ENCODE measurements at regions not wholly inside any gene's neighbourhood (a gene's known extent, or its start where the extent isn't known, plus 50 kb on each side); places are given as distances from the start of the nearest gene placed in this dataset.
"Not testable (repeated sequence)": the region's sequence is repeated elsewhere in the genome, so short reads cannot be mapped to it uniquely, and the experiment has no call there.

DNA sequence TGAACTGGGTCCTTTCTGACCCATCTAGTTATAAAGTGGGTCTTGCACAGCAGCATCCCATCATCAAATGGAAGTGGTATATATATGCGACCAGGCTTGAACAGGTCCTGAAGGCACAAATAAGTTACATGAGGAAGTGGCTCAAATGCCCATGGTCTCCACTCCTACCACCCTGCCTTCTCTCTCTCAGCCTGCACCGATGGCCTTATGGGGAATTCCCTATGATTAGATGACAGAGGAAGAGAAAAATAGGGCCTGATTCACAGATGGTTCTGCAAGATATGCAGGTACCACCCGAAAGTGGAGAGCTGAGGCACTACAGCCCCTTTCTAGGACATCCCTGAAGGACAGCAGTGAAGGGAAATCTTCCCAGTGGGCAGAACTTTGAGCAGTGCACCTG, 1275.1 kb upstream of the CITED2 start:
- DNase-seq, result not testable (repeated sequence)

DNA sequence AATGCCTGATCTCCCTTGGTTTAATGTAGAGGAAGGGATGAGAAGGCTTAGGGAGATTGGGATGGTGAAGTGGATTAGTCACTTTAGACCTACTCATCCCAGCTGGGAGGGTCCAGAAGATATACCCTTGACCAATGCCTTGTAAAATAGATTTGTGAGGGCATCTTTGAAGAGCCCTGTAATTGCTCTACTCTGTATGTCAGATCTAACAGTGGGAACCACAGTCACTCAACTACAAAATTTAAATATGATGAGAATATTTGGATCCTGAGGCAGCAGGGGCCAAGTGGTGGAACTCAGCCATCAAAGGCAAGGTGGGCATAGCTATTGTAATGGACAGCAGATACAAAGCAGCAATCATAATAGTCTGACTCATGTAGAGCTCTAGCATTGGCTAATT, 1272.9 kb upstream of the CITED2 start:
- DNase-seq, result not testable (repeated sequence)

DNA sequence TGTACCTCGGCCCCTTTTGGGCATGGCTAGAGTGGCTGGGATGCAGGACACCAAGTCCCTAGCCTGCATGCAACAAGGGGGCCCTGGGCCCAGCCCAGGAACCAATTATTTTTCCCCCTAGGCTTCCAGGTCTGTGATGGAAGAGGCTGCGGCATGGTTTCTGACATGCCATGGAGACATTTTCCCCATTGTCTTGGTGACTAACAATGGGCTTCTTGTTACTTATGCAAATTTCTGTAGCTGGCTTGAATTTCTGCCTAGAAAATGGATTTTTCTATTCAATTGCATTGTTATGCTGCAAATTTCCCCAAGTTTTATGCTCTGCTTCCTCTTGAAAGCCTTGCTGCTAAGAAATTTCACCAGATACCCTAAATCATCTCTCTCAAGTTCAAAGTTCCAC, 1269.6 kb upstream of the CITED2 start:
- no peak for DNase-seq

DNA sequence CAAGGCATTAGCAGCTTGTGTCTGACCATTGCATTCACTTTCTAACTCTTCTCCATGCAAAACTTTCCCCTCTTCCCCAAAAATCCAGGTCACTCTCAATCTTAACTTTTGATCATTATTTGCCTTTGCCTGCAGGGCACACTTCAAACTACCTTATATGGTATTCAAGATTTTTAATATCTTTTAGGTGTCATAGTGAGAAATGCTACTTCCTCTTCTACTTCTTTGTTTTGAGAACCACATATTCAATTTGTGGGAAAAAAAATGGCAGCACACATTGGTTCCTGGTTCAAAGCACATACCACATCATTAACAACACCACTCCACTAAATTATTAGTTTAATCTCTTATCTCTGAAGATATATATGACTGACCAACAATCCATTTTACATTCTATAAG, 1267.0 kb upstream of the CITED2 start:
- no peak for DNase-seq

DNA sequence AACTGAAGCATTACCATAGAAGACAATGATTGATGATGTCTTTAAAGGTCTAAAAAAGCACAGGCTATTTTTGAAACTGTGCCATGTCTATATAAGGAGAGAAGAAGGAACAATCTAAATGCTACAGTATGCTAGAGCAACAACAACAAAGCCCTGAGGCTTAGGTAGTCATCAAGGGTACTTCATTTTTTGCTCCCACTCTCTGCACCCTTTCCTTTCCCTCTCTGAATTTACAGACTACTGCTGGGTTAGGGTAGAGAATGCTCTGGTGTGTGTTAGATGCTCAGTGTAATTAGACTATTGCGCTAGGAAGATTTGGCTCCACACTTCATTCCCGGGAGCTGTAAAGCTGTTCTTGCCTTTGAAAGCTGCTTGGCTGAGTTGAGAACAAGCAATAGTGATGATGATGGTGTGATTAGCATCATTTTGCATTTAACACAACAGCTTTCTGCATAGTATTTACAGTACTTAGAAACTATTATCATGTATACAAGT, 1262.5 kb upstream of the CITED2 start:
- DNase-seq, result peak; percentile 3

DNA sequence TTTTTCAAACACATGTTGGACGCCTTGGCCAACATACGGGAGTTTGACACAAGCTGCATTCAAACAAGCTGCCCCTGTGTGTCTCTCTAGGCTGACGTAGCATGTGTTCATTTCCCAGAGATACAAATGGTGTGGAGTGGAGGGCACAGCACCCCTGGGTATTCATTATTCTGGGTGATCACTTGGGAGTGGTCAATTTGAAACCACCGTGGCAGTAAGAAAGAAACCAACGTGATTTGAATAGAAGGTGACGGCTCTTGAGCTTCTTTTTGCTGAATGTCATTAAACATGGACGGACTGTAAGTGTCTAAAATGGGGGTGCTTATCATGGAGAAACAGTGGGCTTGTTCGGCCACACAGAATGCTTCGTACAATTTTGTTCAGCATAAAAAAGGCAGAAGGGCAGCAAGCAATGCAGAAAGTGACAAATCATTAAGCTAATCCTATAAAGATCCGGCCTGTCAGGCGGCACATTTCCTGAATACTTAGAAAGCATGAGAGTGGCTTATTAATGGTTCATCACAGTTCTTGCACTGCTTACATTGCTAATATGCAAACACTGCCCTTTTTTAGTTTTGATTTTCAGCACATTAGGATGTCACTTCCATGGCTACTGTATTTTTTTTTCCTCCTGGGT, 1261.9 kb upstream of the CITED2 start:
- DNase-seq, result peak; percentile 4

DNA sequence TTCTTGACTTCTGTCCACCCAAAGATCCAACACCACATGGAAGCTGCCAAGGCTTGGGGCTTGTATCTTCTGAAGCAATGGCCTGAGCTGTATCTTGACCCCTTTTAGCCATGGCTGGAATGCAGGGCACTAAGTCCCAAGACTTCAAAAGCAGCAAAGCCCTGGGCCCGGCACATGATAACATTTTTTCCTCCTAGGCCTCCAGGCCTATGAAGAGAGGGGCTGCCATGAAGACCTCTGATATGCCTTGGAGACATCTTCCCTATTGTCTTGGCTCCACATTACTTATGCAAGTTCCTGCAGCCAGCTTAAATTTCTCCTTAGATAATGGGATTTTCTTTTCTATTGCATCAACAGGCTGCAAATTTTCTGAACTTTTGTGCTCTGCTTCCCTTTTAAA, 1252.6 kb upstream of the CITED2 start:
- no peak for DNase-seq

DNA sequence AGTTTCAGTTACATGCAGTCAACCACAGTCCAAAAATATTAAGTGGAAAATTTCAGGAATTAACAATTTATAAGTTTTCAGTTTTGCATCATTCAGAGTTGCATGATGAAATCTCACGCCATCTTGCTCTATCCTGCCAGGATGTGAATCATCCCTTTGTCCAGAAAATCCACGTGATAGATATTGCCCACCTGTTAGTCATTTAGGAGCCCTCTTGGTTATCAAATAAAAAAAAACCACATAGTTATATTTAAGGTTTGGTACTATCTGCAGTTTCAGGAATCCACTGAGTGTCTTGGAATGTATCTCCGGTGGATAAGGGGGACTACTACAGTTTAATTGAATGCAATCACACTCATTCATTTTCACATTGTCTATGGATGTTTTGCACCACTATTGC, 1249.0 kb upstream of the CITED2 start:
- DNase-seq, result no peak

DNA sequence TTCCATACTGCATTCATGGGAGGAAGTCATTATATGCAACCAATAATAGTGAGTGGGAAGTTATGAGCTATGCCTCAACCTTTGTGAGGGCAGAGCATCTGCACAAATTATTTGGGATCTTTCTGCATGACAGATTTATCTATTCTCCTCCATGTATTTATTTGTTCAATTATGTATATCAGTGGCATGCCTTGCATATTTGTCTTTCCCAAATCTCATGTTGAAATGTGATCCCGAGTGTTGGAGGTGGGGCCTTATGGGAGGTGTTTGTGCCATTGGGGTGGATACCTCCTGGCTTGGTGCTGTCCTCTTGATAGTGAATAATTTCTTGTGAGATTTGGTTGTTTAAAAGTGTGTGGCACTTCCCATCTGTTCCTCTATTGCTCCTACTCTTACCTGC, 1246.0 kb upstream of the CITED2 start:
- DNase-seq, result no peak

DNA sequence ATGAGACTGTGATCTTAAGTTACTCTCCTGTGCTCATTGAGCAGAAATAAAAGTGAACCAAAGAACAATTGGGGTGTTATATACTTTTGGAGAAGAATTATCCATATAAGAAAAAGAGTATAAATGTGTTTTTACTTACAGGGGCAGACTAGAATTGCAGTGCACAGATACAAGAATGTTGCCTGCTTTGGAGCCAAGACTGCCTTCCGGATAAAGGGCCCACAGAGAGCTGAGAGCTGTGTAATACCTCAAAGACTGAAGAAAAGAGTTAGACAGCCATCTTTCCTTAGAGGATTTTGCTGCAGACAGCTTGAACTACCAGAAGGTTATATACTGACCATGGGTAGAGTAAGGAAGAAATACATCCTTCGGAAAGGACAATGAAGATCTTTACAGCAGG, 1235.5 kb upstream of the CITED2 start:
- peak; percentile 31 for DNase-seq

DNA sequence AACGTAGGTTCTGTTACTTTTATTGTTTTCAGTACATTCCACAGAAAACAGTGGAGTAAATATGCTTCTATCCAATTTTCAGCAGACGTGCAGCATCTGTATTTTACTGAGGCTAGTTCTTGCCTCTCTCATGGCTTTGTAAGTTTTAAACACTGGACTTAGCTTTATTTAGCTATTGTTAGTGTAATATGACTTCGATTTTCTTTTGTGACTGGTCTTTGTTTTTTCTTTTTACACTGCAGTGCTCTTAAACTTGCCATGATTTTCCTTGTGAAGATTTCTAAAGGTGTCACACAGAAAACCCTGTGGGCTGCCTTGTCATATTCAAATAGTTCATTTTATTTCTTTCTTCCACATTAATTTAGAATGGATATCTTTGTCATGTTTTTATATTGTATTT, 1234.9 kb upstream of the CITED2 start:
- no peak for DNase-seq

DNA sequence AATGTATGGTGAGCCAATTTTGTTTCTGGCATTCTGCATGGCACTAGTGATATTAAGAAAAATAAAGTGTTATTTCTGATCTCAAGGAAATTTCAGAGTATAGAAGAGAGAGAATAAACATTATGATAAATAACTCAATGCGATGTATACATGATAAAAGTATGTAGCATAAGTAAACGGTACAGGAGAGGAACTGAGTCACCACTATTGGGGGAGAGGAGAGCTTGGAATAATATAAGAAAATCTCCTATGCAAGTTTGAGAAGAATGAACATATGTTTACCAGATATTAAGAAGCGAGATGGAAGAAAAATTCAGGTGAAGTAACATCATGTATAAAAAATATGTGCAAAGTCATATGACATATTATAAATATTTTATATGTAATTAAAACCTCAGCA, 1230.3 kb upstream of the CITED2 start:
- no peak for DNase-seq

DNA sequence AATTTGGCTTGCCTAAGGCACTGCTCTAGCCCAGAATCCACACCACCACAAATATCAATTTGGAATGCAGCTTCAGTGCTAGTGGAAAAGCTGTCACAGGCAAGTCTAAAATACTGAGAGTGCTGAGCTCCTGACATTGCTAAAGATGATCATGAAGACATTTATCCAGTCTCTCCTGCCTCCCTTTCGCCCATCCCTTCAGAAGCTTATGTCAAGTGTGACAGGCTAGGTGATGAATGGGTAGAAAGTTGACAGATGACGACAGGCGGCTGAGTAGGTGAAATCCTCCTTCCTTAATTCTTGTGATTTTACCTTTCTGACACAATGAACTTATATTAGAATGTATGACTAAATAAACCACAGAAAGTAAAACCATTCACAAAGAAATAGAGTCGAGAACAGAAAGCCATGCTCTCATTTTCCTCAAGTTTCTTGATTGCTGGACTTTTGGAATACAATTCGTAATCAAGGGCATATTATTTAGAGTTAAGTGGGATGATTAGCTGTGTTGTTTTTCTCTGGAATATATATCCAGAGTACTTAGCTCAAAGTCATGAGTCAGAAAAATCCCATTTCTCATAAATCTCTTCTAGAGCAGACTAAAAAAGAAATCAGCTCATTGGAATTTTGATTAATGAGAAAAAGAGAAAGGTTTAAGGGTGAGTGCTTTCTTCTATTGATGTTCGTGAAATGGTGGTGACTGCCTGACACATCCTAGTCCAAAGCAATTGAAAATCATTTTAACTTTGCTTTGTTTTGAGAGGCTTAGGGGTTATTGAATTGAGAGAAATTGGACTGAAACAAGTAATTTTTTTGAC, 1228.2 kb upstream of the CITED2 start:
- DNase-seq, result no peak

DNA sequence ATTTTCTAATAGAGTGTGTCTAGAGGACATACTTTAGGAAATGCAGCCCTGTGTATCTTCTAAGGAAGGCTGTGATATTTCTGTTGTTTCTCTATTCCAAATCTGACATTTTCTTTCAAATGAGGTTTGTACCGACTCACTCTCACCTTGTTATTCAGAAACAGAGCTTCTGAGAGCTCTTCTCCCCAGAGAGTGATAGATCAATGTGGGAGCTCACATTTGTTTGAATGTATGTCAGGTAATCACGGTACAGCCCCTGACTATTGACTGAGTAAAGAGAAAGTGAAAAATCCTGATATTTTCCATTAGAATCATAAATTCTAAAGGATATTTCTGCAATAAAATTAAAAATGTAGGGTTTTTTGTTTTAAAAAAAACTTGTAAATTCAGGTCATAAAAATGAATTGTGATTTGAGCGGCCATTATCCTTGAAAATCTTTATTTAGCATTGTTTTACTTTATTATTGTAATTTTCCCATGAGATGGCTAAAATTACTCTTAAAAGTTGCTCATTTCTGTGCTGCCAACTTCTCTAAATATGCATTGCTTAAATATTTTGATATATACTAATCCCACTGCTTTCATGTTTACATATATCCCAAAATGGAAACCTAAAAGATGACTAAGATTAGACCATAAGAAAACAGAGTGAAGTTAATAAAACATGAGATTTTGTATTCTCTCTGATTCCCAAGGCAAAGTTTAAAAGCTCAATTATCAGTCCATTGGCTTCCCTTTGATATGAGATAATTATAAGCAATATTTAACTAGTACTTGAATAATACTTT, 1226.8 kb upstream of the CITED2 start:
- no peak for DNase-seq

DNA sequence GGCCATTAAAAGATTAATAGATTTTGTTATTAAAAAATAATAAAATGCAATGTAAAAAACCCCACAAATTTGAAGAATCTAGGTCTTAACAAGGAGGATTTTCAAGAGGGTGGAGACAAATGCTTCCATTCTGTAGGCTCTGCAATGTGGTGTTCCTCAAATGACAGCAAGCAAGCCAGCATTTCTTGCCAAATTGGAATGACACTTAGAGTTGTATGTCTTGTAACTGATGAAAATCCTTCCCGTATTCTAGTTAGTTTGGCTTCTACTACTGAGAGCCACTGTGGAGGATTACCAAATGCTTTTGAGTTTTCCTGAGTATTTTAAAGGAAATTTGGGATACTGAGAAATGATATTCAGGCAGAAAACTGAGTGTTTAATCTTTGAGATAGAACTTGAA, 1225.5 kb upstream of the CITED2 start:
- DNase-seq, result peak; percentile 41

DNA sequence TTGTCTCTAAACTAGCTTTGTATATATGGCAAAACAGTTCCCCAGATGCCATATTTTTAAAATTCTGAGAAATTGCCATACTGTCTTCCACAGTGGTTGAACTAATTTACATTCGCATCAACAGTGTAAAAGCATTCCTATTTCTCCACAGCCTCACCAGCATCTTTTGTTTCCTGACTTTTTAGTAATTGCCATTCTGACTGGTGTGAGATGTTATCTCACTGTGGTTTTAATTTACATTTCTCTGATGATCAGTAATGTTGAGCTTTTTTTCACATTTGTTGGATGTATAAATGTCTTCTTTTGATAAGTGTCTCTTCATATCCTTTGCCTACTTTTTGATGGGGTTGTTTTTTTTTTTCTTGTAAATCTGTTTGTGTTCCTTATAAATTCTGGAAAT, 1222.7 kb upstream of the CITED2 start:
- DNase-seq, result no peak

DNA sequence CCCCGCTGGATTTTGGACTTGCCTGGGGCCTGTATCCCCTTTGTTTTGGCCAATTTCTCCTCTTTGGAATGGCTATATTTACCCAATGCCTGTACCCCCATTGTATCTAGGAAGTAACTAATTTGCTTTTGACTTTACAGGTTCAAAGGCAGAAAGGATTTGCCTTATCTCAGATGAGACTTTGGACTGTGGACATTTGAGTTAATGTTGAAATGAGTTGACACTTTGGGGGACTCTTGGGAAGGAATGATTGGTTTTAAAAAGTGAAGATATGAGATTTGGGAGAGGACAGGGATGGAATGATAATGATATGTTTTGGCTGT, 1220.3 kb upstream of the CITED2 start:
- DNase-seq, result no peak

DNA sequence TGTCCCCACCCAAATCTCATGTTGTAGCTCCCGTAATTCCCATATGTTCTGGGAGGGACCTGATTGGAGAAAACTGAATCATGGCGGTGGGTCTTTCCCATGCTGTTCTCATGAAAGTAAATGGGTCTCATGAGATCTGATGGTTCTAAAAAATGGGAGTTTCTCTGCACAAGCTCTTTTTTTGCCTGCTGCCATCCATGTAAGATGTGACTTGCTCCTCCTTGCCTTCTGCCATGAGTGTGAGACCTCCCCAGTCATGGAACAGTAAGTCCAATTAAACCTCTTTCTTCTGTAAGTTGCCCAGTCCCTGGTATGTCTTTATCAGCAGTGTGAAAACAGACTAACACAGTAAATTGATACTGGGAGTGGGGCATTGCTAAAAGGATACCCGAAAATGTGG, 1218.4 kb upstream of the CITED2 start:
- no peak for DNase-seq

DNA sequence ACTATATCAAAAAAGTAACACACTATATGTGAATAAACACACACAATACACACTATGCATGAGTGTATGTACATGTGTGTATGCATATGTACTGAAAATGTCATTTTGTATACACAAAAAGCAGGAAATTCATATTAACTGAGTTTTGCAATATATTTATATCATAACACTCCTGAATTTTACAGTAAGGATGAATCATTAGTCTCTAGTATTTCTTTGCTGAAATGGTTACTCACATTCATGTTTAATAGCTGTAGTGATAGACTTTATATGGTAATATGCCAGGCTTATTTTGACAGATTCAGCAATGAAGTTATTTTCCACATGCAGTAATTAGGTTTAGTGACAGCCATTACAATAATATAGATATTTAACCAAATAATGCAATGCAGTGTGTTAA, 1216.2 kb upstream of the CITED2 start:
- DNase-seq, result no peak

DNA sequence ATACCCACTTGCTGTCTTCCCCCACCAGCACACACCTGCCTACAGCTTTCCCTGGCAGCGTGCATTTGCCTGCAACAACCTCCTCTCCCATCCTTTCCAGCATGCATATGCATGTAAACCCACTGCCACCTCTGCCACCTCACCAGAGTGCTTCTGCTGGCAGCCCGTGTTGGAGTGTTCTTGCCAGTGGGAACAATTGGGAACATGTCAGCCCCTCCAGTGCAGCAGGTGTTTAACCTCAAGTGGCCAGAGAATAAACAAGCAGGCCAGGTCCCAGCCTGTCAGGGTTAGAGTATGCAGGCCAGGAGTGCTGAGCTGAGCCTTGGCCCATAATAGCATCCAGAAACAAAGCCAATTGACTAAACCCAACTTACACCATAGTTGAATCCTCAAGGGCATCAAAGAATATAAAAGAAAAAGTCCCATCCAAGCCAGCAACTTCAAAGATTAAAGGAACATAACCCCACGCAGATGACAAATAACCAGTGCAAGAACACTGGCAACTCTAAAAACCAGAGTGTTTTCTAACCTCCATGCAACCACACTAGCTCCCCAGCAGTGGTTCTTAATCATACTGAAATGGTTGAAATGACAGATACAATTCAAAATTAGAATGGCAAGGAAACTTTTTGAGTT, 1212.1 kb upstream of the CITED2 start:
- DNase-seq, result no peak

DNA sequence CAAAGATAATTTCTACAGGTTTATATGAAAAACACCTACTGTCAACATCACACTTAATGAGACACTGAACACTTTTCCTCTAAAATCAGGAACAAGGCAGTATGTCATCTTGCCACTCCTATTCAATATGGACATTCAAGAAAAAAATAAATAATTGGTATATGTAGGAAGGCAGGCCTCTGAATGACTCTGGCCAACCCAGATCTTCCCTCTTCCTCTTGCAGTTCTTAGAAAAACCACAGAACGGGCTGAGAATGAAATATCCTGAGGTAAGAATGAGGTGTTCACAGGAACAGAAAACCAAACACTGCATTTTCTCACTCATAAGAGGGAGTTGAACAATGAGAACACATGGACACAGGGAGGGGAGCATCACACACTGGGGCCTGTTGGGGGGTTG, 1207.2 kb upstream of the CITED2 start:
- DNase-seq, result no peak

DNA sequence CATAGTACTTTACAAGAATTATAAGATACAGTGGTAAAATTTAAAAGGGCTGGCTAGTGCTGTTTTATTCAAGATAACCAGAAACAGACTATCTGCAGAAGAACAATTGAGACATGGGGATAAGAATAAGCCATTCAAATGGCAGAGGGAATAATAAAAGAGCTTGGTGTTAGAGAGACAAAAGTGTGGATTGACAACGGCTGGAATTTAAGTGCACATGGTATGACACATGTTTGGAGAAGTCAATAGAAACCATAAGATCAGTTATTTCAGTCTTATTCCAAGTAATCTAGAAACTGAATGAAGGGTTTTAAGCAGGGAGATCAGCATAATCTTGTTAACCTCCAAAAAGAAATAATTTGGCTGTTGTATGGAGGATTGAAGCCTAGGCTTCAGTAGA, 1205.5 kb upstream of the CITED2 start:
- DNase-seq, result no peak

DNA sequence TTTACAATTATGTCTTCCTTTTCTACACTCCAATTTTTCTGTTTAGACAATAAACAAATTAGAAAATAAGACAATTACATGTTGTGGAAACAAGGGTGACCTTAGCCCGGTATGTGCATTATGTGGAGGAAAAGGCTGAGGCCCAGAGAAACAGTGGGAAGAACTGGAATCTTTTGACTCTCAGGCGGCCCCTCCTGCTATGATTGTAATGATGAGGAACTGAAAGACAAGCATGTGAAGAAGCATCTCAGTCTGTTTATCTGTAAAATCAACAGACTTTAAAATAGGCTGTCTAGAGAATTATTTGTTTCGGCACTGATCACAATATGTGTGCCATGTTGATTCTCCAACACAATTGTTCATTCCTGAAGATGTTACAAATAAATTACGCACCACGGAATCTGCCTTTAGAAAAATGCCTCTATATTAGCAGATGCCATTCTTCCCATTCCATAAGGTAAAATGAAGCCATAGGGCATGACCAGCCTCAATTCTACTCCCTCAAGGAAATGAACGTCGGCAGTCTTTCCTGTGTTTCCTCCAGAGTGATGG, 1201.6 kb upstream of the CITED2 start:
- no peak for DNase-seq

All from tongue (tissue), 1 donor.